Middle frontal gyrus (tissue), 1 donor: ENCODE measurements at regions not wholly inside any gene's neighbourhood (a gene's known extent, or its start where the extent isn't known, plus 50 kb on each side); places are given as distances from the start of the nearest gene placed in this dataset.
"Not testable (repeated sequence)": the region's sequence is repeated elsewhere in the genome, so short reads cannot be mapped to it uniquely, and the experiment has no call there.

Experiments used
- DNase-seq: peaks from one replicate; pipeline ENCODE4 v3.0.0-alpha.2; 2015; ENCODE audit warnings: low spot score; ENCODE audit errors: extremely low spot score

GRCh38 chr10:44009891-44010632 is 361.4 kb upstream of the ZNF32 start:
- no peak for DNase-seq

DNA sequence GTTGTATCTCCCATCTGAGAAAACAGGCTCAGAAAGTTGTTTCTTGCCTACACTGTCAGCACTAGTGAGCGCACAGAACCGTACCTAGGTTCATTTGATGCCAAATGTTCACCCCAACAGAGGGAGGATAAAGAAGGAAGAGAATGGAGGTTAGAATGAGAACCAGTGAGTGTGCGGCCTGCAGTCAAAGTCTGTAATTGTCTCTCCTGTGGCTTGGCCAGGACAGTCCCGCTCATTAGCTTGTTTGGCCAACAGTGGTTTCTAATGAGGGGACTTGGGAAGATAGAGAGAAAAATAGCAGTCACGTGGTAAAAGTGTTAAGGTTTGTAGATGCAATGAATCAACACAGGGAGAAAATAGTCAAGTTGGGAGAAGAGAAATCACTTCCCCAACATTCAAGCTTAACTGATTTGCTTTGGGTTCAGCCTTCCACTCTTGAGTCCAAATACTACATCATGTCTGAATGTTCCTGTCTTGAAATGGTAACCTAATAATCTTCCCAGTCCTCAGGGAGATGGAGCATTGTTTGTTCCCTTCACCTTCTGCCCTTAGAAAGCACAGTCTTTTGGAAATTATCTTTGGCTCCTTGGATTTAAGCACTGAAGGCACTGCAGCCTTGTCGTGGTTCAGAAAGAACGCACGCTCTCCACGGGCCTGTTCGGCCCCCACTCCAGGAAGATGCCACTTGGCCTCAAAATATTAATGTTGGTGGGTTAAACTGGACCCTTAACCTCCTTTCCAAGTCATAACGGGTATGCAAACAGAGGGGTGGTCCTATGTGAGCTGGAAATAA is 360.4 kb upstream of the ZNF32 start:
- DNase-seq, result no peak

DNA sequence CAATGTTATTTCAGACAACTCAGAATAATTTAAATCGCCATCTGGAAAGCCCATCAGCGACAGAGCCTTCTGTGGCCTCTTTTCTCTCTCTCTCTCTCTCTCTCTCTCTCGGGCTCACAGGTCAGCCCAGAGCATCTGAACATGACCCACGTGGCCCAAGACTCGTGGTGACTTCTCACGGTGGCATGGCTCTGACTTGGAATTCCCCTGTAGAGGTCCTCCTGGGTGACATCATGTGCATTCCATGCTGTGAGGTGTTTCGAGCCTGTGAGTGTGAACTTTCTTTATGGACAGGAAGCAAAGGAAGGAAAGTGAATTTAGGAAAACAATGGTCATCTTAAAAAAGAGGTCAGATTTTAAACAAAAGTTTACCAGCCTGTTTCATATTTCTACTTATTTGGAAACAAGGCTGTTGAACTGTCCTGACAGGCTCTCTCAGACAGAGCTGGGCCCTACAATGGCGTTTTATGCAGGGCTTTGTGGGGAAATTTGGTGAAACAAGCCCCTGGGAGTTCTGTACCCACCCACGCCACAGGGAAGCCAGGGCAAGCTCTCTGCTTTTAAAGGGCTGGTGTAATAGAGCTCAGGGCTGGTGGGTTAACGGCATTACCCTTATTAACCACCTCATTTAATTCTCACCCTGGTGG is 359.7 kb upstream of the ZNF32 start:
- DNase-seq, result no peak

DNA sequence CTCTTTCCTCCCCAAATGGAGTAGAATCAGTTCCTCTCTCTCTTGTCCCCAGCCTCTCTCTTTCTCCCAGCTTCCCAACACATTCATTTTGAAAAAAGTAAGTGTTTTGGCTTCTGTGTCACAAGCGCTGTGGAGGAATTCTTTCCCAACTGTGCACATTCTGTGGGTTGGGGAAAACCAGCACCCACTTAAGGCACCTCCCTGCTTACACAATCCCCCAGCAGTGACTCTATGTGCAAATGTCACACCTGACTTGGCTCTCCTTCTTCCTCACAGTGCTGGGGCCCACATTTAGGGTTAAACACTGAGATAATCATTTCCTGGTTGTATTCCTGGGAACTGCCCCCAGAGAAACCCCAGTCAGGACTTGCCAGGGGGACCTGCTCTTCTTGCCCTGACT is 358.1 kb upstream of the ZNF32 start:
- no peak for DNase-seq

- no peak for DNase-seq
Measured at GRCh38 chr10:44005788-44006099, 357.1 kb upstream of the ZNF32 start.

- DNase-seq, result no peak
Measured at GRCh38 chr10:44004913-44005787, 356.5 kb upstream of the ZNF32 start.

GRCh38 chr10:43998021-43998809 is 349.5 kb upstream of the ZNF32 start:
- no peak for DNase-seq

DNA sequence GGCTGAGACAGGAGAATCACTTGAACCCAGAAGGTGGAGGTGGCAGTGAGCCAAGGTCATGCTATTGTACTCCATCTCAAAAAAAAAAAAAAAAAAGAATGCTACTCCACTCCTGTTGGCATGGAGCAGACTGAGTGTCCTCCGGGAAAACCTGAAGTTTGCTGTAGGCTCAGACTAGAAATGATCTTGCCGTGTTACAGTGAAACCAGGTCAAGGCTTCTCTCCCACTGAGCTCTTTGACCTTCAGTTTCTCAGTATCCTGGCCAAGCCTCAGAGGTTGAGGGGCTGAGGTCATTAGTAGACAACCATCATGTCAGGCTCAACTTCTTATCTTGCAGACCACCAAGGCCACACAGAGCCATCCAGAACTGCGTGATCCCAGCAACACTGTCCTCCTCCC is 348.6 kb upstream of the ZNF32 start:
- no peak for DNase-seq

DNA sequence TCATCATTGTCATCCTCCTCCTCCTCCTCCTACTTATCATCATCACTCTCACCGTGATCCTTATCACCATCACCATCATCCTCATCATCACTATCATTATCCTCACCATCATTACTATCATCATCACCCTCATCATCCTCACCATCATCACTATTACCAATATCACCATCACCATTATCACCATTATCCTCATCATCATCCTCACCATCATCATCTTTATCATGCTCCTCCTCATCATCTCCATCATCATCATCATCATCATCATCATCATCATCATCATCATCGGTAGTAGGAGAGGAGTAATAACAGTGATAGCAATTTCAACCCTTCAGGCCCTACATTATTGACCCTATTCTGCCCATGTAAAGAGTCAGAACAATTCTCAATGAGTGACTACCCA is 345.9 kb upstream of the ZNF32 start:
- no peak for DNase-seq

GRCh38 chr10:43992816-43993215 is 344.1 kb upstream of the ZNF32 start:
- DNase-seq, result not testable (repeated sequence)

DNA sequence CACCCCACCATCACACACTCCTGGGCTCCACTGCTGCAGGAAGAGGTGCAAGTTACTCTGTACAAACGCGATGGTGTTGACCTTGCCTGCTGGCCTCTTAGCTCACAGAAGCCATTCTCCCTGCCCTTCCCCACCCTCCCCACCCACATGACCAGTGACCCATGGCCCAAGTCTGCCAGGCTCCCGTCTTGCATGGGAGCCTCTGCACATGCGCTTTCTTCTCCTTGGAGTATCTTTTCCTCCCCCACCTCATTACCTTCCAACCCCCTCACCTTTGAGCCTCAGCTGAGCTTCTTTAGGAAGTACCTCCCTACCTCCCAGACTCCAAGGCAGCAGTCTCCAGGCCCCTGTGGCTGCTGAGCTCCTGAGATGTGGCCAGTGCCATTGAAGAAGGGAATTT is 337.7 kb upstream of the ZNF32 start:
- no peak for DNase-seq

GRCh38 chr10:43985941-43986340 is 337.3 kb upstream of the ZNF32 start:
- DNase-seq, result no peak

DNA sequence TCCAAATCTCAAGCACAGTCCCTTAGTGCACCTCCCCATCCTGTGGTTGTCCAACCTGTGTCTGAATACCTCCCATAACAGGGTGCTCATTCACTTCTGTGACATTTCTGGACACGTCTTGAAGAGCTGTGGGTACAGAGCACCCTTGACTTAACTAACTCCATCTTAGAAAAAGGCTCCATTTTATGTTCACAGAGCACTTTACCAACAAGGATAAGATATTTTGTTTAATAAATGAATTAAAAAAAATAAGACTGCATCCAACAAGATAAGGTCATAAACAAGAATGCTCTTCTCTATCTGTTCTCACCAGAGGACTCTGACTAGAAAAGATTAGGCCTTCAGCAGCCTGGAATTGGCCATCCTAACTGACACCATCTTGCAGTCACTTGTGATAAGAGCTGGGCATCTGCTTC is 335.2 kb upstream of the ZNF32 start:
- no peak for DNase-seq

DNA sequence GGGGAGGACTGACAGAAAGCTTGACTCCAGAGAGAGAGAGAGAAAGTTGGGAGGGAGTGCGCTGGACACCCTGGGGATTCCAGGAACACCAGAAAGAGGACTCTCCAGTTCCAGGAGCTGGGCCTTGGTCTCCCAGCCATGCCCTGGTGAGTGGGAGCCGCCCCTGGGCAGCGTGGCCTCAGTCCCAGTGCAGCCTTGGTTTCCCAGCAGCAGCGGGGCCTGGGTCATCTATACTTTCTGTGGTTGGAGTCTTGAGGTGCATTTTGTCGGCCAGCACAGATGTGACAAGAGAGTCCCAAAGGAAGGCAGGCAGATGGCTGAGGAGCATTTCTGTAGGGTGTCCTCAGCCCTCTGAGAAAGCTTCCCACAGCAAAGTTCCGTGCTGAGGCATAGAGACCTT is 334.7 kb upstream of the ZNF32 start:
- DNase-seq, result no peak

DNA sequence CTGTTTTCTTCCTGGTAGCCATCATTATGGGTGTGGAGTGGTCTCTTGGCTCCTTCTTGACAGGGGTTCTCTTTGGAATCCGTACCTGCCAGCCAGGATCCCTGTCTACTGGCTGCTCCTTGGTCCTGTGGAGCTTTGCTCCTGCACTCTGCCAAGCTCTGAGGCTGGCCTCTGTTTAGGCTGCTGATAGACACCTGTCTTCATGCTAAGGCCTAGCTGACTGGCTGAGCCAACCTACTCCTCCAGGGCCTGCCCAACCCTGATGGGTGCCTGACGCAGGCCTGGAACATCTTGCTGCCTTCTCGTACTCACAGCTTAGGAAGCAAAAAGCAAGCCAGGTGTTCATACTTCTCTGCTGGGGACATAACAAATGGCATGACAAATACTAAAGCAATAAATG is 333.6 kb upstream of the ZNF32 start:
- no peak for DNase-seq

- DNase-seq, result no peak
Measured at GRCh38 chr10:43981696-43982095, 333.0 kb upstream of the ZNF32 start.

GRCh38 chr10:43981232-43981631 is 332.6 kb upstream of the ZNF32 start:
- DNase-seq, result no peak

DNA sequence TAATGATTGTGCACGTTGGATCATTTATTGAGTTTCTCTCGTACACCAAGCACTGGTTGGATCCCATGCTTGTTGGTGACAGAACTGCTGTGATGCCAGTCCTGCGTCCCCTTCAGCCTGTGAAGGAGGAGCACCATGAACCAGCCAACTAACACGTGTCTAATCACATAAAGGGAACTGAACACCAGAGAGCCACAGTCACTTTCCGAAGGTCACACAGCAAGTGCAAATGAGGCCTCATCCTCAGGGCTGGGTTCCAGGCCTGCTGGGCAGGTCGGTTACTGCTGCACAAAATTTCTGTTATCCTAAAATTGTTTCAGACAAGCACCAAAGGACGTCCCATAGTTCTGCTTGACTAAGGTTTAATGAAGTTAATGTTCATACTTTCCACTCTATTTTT is 332.0 kb upstream of the ZNF32 start:
- DNase-seq, result no peak

DNA sequence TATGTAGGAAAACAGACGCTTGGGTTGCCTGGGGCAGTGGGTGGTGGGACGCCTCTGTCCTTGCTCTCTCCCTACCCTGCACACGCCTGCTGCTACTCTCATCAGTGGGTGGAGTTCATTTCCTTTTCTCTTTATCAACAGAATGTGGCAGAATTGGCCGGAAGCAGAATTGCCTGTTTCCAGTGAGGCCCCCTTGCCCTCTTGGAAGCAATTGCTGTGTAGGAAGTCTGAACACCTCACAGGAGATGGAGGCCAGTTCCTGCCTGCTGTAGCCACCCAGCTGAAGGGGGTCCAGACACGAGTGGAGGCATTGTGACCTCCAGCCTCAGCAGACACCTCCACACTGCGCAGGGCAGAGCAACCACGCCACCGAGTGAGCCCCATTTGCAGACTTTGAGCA is 331.6 kb upstream of the ZNF32 start:
- no peak for DNase-seq

GRCh38 chr10:43979551-43979950 is 330.9 kb upstream of the ZNF32 start:
- DNase-seq, result no peak

DNA sequence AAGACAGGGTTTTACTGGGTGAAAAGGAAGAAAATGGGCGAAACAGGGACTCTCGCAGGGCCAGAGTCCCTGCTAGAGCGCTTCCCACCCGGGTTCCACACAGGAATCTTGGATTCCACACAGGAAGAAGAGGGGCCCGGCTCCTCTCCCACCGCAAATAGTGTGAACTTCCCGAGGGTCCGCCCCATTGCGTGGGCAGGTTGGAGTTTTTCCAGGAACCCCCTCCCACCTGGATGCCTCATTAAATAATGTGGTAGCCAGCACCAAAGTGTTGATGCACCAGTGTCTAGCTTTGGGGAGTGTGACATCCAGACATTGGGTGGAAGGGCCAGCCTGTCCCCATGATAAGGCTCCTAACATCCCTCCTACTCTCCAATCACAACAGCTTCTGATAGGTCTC is 330.3 kb upstream of the ZNF32 start:
- no peak for DNase-seq
